Anterior cingulate cortex (tissue), 58 donors: ENCODE measurements at regions not wholly inside any gene's neighbourhood (a gene's known extent, or its start where the extent isn't known, plus 50 kb on each side); places are given as distances from the start of the nearest gene placed in this dataset.
"Not testable (repeated sequence)": the region's sequence is repeated elsewhere in the genome, so short reads cannot be mapped to it uniquely, and the experiment has no call there.

Experiments used
- DNase-seq, 58 donors: peaks; one replicate each; lab custom pipeline; 2025; lab: John Stamatoyannopoulos, UW

DNA sequence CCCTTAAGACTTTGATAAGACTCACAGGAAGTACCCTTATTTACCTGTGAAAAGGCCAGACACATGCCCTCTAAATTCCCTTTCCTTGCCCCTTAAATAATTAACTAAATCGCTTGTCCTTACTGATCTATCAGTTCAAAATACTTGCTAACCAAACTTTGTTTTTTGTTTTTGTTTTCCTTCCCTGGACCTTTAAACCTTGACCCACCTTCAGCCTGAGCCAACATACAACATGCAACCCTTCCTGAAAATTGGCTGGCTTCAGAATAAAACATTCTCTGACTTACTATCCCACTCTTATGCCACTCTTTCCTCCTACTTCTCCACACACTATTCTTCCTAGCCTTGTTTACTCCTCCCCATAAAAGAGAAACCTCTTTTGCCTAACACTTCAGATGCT lies 448.1 kb upstream of the TRAM1L1 start:
- DNase-seq: no peak

DNA sequence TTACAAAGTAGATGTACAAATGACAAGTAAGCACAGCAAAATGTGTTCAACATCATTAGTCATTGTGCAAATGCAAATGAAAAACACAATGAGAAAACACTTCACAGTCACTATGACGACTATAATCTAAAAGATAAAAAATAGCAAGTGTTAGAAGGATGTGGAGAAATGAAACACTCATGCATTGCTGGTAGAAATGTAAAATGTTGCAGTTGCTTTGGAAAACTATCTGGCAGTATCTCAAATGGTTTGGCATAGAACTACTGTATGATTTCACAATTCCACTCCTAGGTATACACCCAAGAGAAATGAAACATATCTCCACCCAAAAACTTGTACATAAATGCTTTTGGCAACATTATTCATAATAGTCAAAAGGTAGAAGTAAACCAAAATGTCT lies 459.7 kb upstream of the TRAM1L1 start:
- DNase-seq: no peak

DNA sequence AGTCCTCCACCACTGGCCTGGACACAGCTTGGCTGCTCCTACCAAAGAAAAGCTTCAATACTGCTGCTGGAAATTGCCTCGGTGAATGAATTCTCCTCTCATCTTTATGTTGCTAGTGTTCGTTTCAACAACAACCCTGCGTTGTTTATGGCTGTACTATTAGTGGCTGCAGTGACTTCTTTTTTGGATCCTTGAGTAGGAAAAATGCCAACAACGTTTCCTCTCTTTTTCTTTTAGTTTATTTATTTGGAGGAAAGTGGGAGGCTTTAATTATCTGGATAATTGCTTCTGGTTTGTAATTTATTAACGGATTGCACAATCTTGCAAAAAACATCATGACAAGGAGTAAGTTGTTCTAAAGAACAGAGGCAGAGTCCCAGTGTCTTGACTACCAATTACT lies 464.1 kb upstream of the TRAM1L1 start:
- DNase-seq: no peak

DNA sequence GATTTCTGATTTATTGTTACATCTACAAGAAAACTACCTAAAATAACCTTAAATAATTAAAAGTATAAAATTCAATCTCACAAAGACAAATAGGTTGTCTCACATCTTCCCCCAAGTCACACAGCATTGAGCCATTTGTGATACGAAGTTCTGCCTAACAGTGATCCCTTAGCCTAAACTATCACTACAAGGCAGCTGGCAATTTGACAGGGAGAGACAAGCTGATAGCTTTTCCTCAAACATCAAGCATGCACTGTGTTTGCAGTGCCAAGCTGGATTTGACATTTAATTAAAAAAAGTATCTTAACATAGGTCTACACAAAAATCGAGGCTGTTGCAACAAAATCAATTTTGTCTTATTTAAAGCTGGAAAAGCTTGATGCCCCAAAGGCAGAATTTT lies 464.7 kb upstream of the TRAM1L1 start:
- no peak for DNase-seq

DNA sequence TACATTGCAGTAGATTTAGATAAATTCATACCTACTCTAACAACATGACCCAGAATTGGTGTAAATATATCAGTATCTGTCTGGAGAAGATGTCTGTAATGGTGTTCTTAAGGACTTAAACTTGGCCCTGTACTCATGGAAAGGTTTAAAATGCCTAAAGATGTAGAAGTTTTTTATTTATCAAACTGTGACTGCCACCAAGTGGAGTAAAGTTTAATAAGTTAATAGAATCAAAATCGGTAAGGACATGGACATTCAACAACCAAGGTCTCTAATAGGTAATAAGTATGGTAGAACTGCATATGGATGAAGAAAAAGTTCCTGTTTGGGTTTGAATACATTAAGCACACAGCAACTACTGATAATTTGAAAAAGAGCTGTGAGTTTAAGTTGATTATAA lies 474.0 kb upstream of the NDST3 start:
- DNase-seq: no peak

DNA sequence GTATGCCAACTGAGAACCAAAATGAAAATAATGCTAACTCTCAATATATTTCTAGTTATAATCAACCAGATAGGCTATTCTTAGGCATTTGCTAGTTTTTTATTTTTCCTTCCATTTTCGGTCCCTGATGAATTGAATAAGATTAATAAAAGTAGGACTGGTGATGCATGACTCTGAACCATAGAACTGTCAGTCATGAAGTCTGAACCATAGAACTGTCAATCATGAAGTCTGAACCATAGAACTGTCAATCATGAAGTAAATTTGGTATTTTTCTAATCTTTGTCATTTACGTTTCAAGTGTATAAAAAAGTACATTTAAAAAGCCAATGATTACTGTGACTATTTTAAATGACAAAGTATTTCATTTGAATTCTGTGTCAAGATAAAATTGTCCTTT lies 460.2 kb upstream of the NDST3 start:
- DNase-seq: no peak

DNA sequence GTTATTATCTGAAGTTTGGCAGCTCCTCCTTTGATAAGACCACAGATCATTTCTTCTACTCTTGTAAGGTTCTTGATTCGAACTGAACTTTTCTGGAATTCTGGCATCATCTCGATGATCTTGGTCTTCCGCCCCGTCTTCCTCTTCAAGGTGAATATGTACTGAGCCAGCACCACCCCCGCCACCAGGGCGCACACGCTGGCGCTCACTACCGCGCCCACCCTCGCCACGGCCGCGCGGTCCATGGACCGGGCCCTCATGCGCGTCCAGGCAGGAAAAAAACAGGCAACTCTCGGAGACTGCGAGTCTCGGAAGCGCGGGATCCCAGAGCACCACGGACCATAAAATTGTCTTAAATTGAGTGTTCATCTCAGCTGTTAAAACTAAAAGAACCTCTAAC lies 458.4 kb upstream of the NDST3 start:
- no peak for DNase-seq

DNA sequence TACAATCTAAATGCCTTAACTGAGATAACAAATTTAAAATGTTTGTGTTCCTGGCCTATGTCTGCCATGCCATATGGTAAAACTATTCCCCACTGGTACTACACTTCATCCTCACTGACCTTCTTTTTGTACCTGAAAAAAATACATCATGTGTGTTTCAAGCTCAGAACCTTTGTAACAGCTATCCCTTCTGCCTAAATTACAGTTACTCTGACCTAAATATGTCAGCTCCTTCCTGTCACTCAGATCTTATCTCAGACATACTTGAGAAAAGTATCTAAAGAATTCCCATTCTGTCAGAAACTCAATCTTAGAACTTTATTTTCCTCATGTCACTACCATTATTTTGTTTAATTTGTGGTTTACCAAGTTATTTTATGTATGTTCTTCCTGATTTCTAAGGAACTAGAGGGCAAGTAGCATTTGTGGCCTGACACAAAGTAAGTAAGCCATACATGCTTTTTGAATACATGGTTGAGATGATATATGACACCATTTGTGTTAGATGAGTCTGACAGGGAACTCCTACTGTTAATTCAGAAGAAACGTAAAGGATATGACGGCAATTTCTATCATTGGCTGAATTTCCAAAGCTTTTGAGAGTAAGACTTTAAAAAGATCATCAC lies 456.5 kb upstream of the NDST3 start:
- no peak for DNase-seq

DNA sequence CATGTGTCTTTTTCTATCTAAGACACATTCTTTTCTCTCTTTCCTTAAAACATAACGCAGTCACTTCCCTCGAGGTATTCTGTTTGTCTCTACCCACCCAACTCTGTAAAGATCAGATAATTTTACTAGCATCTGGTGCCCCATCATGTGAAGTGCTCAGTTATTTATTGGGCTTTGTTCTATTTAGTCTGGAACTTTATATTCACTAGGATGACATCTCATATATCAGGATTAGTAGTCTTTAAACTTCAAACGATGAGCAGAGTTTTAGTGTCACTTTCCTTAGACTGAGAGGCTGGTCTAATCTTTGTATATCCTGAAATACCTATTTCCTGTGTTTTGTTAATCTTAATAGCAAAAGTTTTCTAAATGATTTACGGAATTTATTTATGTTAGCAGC lies 445.5 kb upstream of the NDST3 start:
- DNase-seq: no peak

DNA sequence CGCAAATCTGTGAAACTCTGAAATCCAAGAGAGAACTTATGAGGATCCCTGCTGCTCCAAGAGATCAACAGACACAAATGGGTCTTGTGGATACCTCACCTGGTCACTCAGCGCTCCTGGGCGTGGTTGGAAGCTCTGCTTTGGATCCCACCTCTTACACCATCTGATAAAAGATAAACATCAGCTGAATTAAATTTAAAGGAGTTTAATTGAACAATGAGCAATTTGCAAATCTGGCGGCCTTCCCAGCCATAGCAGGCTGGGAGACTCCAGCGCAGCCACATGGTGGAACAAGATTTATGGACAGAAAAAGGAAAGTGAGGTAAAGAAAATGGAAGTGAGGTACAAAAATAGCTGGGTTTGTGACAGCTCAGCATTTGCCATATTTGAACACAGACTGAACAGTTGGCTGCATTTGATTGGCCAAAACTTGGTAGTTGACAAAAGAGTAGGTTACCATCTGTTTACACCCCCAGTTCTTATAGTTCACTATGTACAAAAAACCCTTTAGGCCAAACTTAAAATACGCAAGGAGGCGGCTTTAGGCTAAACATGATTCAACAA lies 437.3 kb upstream of the NDST3 start:
- DNase-seq: no peak

DNA sequence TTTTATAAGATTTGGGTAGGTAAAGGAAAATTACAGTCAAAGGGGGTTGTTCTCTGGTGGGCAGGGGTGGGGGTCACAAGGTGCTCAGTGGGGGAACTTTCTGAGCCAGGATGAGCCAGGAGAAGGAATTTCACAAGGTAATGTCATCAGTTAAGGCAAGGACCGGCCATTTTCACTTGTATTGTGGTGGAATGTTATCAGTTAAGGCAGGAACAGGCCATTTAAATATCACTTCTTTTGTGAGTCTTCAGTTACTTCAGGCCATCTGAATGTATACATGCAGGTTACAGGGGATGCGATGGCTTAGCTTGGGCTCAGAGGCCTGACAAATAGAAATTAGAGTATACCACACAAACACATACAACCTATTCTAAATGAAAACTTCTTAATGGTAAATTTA lies 434.9 kb upstream of the NDST3 start:
- DNase-seq: not testable (repeated sequence)

DNA sequence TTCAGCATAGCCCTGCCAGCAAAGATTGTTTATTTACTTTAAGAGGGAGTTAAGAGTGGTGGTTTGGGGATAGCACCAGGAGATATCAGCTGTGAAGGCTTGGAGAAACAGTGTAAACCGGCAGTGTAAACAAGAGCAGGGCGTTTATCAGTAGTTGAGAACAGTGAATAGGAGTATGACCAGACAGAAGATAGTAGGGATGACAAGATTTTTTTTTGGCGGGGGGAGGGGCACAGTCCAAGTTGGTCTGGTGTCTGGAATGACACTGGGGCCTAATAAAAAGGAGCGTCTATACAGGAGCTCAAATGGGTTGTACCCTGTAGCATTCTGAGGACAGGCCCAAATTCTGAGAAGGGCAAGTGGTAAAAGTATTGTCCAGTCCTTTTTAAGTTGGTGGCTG lies 433.4 kb upstream of the NDST3 start:
- not testable (repeated sequence) for DNase-seq

DNA sequence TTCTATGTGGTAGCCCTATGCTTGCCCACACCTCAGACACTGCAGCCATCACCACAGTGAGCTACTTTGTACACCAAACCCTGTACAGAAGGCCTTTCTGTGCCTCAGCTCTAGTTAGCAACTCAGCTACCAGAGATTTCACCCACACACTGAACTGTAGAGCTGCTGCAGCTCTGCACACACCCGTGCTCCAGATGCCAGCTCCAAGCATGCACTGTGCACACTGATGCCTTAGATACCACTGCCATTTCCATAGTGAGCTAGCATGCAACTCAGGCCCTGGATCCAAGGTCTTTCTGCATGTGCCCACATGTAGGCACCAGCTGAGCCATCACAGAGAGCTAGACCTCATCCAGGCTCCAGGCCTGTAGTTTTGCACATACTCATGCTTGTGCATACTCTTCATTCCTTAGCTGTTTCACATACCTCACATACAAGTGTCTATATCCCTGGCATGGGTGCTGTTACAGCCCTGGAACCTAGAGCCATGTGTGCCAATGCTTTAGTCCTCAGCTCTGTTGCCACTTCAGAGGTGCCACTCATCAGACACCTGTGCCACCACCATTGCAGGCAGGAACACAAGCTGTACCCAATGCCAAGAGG lies 423.5 kb upstream of the NDST3 start:
- peak in 1 of 58 donors; percentile 3 for DNase-seq

DNA sequence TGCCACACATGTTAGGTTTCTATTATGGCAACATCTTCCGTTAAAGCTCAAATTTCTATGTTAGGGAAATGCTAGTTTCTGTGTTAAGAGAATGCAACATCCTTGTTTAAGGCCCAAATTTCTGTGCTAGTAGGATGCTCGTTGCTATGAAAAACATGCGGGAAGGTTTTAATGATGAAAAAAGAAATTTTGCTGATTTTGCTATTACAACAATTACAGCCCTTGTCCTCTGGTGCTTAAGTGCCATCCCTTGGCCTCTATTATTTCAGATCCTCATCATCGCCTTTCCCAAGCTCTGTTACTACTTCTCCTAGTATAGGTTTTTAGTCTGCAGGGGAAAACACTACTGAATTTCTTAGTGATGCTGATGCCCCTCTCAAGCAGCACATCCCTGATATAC lies 412.6 kb upstream of the NDST3 start:
- no peak for DNase-seq

DNA sequence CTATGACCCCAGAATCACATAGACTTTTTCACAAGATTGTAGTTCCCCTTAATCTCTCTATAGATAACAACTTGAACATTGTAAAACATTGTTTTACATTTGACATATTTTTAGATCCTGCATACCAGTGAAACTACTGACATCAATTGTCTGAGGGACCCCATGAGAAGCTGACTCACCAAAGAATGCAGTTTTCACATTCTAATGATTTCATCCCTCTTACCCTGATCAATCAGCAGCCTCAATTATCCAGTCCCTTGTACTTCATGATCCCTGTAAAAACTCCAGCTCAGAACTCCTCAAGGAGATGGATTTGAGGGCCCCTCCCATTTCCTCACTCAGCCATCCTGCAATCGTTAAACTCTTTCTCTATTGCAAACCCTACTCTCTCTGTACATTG lies 411.0 kb upstream of the NDST3 start:
- no peak for DNase-seq

DNA sequence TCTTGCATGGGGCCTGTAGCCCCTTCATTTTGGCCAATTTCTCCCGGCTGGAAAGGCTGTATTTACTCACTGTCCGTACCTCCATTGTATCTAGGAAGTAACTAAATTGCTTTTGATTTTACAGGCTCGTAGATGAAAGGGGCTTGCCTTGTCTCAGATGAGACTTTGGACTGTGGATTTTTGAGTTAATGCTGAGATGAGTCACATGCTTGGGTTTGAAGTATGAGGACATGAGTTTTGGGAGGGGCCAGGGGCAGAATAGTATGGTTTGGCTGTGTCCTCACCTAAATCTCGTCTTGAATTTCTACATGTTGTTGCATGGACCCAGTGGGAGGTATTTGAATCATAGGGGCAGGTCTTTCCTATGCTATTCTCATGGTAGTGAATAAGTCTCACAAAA lies 407.6 kb upstream of the NDST3 start:
- DNase-seq: no peak

DNA sequence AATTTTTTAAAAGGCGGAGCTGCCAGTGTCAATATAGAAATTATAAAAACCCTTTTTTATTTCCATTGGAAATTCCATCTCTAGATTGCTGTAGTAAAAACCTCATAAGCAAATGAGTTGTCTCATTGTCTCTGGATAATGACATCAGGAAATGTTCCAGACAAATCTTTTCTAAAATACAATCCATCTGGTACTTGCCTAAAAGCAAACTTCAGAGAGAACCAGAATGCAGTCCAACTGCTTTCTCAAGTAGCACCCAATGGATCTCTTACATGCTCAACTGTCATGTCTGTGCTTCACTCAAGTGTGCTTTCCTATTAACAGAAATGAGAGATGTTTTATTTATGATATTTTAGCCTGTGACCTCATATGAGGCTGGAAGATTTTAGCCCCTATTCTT lies 399.6 kb upstream of the NDST3 start:
- DNase-seq: no peak

DNA sequence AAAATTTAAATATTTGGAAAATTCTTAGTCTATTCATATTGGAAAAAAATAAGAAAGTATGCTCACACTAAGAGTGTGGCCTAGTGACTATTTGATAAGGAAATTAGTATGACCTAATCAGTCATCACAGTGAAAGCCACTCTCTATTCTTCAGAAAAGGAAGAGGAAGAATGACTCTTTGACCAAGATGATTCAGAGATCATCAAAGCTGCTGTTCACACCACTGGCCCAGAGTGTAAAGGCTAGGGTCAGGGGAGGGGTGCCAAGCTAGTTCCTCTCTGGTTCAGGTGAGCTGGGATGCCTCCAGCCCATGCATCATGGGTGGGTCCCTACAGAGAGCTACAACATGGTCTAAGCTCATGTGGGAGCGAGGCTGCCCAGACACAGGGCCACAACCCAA lies 396.9 kb upstream of the NDST3 start:
- no peak for DNase-seq

DNA sequence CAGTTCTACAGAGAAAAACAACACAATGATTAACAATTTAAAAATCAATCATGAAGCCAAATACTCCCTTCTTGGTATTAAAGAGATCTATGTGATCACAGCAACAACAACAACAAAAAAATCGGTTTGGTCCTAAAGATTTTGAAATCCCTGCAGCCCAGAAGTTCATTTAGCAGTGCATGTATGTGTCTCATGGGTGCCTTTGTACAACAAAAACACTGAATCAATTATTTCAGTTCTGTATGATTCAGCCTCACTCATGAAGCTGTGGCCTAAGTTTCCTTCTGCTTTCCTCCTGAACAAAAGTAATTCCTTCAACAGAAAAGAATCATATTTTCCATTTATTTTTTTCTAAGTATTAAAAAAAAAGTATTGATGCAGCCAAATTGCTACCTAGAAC lies 393.4 kb upstream of the NDST3 start:
- no peak for DNase-seq

DNA sequence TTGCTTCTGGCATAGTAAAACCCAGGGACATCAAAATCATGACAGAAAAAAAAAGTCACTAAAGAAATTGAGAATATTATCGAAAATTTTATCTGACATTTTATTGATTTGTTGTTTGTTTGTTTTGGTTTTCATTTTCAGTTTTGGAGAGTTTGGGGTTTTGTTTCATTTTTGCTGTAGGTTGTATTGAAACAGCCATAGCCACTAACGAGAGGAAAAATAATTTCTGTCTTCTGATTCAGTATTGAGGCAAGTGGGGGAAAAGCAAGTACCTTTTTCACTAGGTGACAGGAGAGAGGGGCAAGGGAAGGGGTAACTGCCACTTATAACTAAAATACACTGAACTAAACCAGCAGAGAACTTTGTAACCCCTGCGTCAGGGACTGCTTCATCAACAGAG lies 392.8 kb upstream of the NDST3 start:
- no peak for DNase-seq

DNA sequence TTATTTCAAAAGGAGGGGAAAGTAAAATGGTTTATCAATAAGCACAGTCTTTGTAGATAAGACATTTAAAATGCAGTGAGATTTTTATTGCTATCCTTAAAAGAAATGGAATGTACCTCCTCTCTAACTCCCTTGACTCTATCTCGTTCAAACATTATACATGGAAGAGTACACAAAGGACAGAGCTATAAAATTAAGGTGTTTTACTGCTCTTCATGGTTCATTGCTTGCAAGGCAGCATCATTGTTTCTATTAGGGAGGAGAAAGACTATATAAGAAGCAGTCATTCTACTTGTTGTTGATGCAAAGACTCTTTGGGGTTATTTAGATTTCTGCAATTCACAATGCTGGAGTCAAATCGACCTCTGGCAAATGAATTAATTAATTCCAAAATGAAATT lies 380.2 kb upstream of the NDST3 start:
- DNase-seq: no peak

DNA sequence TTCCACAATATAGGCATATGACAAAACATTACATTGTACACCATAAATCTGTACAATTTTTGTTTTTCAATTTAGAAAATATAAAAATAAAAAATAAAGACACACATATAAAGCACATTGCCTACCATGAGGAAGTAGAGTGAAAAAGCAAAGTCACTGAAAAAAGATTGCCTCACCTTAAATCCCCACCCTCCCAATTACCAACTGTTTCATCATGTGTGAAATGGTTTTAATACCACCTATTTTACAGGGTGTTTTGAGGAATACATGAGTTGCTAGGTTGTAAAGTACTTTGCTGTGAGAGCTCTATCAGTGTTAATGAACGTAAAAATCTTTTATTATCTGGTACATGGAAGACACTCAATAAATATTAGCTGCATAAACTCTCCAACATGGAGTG lies 373.6 kb upstream of the NDST3 start:
- no peak for DNase-seq
